Left renal pelvis (tissue), 4 donors: ENCODE measurements at regions not wholly inside any gene's neighbourhood (a gene's known extent, or its start where the extent isn't known, plus 50 kb on each side); places are given as distances from the start of the nearest gene placed in this dataset.

ENCODE experiments used
- DNase-seq, 4 donors: peaks; one replicate each; pipeline ENCODE4 v3.0.0-alpha.2; 2013; ENCODE audit warnings: low read depth in 4 of 4, low spot score in 3 of 4

GRCh38 chr3:102599819-102600576 is 165.2 kb downstream of the ZPLD1 start:
- no peak for DNase-seq

- no peak for DNase-seq
These were observed 170.3 kb downstream of the ZPLD1 start for GRCh38 chr3:102605153-102605552.

- no peak for DNase-seq
These were observed 174.1 kb downstream of the ZPLD1 start for GRCh38 chr3:102608875-102609274.

- DNase-seq, result no peak
These were observed 179.3 kb downstream of the ZPLD1 start for GRCh38 chr3:102614021-102614569.

- DNase-seq, result peak in 1 of 4 donors; percentile 18
These were observed 179.8 kb downstream of the ZPLD1 start for GRCh38 chr3:102614585-102614984.

- no peak for DNase-seq
These were observed 182.6 kb downstream of the ZPLD1 start for GRCh38 chr3:102617381-102617780.

- no peak for DNase-seq
These were observed 184.5 kb downstream of the ZPLD1 start for GRCh38 chr3:102619361-102619760.

GRCh38 chr3:102629943-102630342 is 195.1 kb downstream of the ZPLD1 start:
- no peak for DNase-seq

GRCh38 chr3:102630531-102630930 is 195.7 kb downstream of the ZPLD1 start:
- no peak for DNase-seq

- no peak for DNase-seq
These were observed 208.7 kb downstream of the ZPLD1 start for GRCh38 chr3:102643546-102643945.

GRCh38 chr3:102646557-102646956 is 211.7 kb downstream of the ZPLD1 start:
- no peak for DNase-seq

- DNase-seq, result no peak
These were observed 225.8 kb downstream of the ZPLD1 start for GRCh38 chr3:102660653-102661052.

- no peak for DNase-seq
These were observed 227.1 kb downstream of the ZPLD1 start for GRCh38 chr3:102661707-102662497.

- DNase-seq, result no peak
These were observed 227.6 kb downstream of the ZPLD1 start for GRCh38 chr3:102662498-102662772.

GRCh38 chr3:102664126-102664525 is 229.3 kb downstream of the ZPLD1 start:
- no peak for DNase-seq

GRCh38 chr3:102665183-102665582 is 230.4 kb downstream of the ZPLD1 start:
- DNase-seq, result no peak

GRCh38 chr3:102668247-102668646 is 233.4 kb downstream of the ZPLD1 start:
- DNase-seq, result no peak

GRCh38 chr3:102670986-102671385 is 236.2 kb downstream of the ZPLD1 start:
- no peak for DNase-seq

- DNase-seq, result no peak
These were observed 237.5 kb downstream of the ZPLD1 start for GRCh38 chr3:102672305-102672704.

GRCh38 chr3:102673271-102674115 is 238.7 kb downstream of the ZPLD1 start:
- peak; percentile 63 to 68 (median 64) for DNase-seq

GRCh38 chr3:102674284-102674683 is 239.5 kb downstream of the ZPLD1 start:
- no peak for DNase-seq
